Neural cell (in vitro differentiated cells): ENCODE measurements at regions not wholly inside any gene's neighbourhood (a gene's known extent, or its start where the extent isn't known, plus 50 kb on each side); places are given as distances from the start of the nearest gene placed in this dataset.

Experiments used
- H2AFZ ChIP-seq: fragments of 200-600, 300-800 bp; sonication (generic), shearing (Covaris generic); 2 replicates; pipeline ENCODE4 v1.6.0; 2014; ENCODE audit warnings: low read depth, mild to moderate bottlenecking, antibody characterized with exemption, low read length, moderate library complexity
- H3F3A ChIP-seq: fragments of 200-600 bp; shearing (Covaris generic); 2 replicates; pipeline ENCODE4 v1.6.1; 2016; ENCODE audit warnings: mild to moderate bottlenecking, moderate library complexity, mixed read lengths, antibody characterized with exemption, low read length; ENCODE audit not compliant: insufficient read depth, poor library complexity, severe bottlenecking
- H3K27ac ChIP-seq: fragments of 200-600, 300-800 bp; sonication (generic), shearing (Covaris generic); 2 replicates; pipeline ENCODE4 v1.5.1; 2014; ENCODE audit warnings: mild to moderate bottlenecking, low read length, moderate library complexity
- H3K27me3 ChIP-seq: fragments of 300-800, 200-600 bp; sonication (generic), shearing (Covaris generic); 2 replicates; pipeline ENCODE4 v1.6.0; 2014; ENCODE audit warnings: mild to moderate bottlenecking, low read depth, low read length, moderate library complexity; ENCODE audit not compliant: insufficient read depth
- H3K36me3 ChIP-seq: fragments of 300-800, 200-600 bp; sonication (generic), shearing (Covaris generic); 2 replicates; pipeline ENCODE4 v1.5.1; 2014; ENCODE audit warnings: mild to moderate bottlenecking, antibody characterized with exemption, low read length, moderate library complexity; ENCODE audit not compliant: insufficient read depth
- H3K4me2 ChIP-seq: fragments of 300-800, 200-600 bp; sonication (generic), shearing (Covaris generic); 2 replicates; pipeline ENCODE4 v1.6.0; 2014; ENCODE audit warnings: mild to moderate bottlenecking, low read length
- H3K4me3 ChIP-seq: fragments of 300-800, 200-600 bp; sonication (generic), shearing (Covaris generic); 2 replicates; pipeline ENCODE4 v1.5.1; 2014; ENCODE audit warnings: mild to moderate bottlenecking, low read length, moderate library complexity
- H3K79me2 ChIP-seq: fragments of 200-600 bp; shearing (Covaris generic); replicated peaks from 2 replicates; pipeline ENCODE4 v1.6.0; 2014; ENCODE audit warnings: mild to moderate bottlenecking, low read length, moderate library complexity; ENCODE audit not compliant: insufficient read depth
- H3K9ac ChIP-seq: fragments of 300-800, 200-600 bp; sonication (generic), shearing (Covaris generic); 2 replicates; pipeline ENCODE4 v1.6.1; 2016; ENCODE audit warnings: mild to moderate bottlenecking, low read length, mixed read lengths
- H3K9me2 ChIP-seq: fragments of 200-600 bp; shearing (Covaris generic); 2 replicates; pipeline ENCODE4 v1.6.1; 2016; ENCODE audit warnings: mild to moderate bottlenecking, low read length, mixed read lengths; ENCODE audit not compliant: insufficient read depth
- H3K9me3 ChIP-seq: fragments of 200-600, 300-800 bp; sonication (generic), shearing (Covaris generic); 2 replicates; pipeline ENCODE4 v1.6.1; 2016; ENCODE audit warnings: mild to moderate bottlenecking, mixed run types, low read length, moderate library complexity, mixed read lengths
- H4K20me1 ChIP-seq: fragments of 200-600 bp; shearing (Covaris generic); 2 replicates; pipeline ENCODE4 v1.6.1; 2016; ENCODE audit warnings: mild to moderate bottlenecking, mixed run types; ENCODE audit not compliant: insufficient read depth
- CTCF ChIP-seq: fragments of 450-650 bp; IDR thresholded peaks from 2 replicates; pipeline ENCODE4 v1.5.1; 2014; ENCODE audit warnings: antibody characterized with exemption, mild to moderate bottlenecking, moderate library complexity; ENCODE audit not compliant: poor library complexity, severe bottlenecking
- EP300 ChIP-seq: fragments of 450-650 bp; conservative IDR thresholded peaks from 2 replicates; pipeline ENCODE4 v1.6.1; 2014; ENCODE audit warnings: antibody characterized with exemption, mild to moderate bottlenecking, moderate library complexity; ENCODE audit not compliant: poor library complexity, severe bottlenecking
- EZH2 ChIP-seq: fragments of 200-600, 300-800 bp; shearing (Covaris generic), sonication (generic); IDR thresholded peaks from 2 replicates; pipeline ENCODE4 v1.6.1; 2014; ENCODE audit warnings: antibody characterized with exemption, low read length, borderline replicate concordance, mild to moderate bottlenecking; ENCODE audit not compliant: insufficient read depth, poor library complexity, severe bottlenecking
- MXI1 ChIP-seq: fragments of 450-650 bp; conservative IDR thresholded peaks from 2 replicates; pipeline ENCODE4 v1.6.1; 2014; ENCODE audit warnings: antibody characterized with exemption, mild to moderate bottlenecking; ENCODE audit not compliant: poor library complexity, severe bottlenecking
- POLR2AphosphoS5 ChIP-seq: IDR thresholded peaks from 2 replicates; pipeline ENCODE4 v1.6.1; 2012
- RAD21 ChIP-seq: fragments of 450-650 bp; conservative IDR thresholded peaks from 2 replicates; pipeline ENCODE4 v1.6.1; 2014; ENCODE audit warnings: antibody characterized with exemption, mild to moderate bottlenecking, moderate library complexity
- REST ChIP-seq: IDR thresholded peaks from 2 replicates; pipeline ENCODE4 v1.6.1; 2012; ENCODE audit warnings: borderline replicate concordance
- SMC3 ChIP-seq: fragments of 450-650 bp; conservative IDR thresholded peaks from 2 replicates; pipeline ENCODE4 v1.6.1; 2014; ENCODE audit warnings: antibody characterized with exemption, mild to moderate bottlenecking, moderate library complexity; ENCODE audit not compliant: poor library complexity
- TAF1 ChIP-seq: IDR thresholded peaks from 2 replicates; pipeline ENCODE4 v1.6.1; 2012; ENCODE audit warnings: low read depth

GRCh38 chr19:20414120-20414519 is 151.5 kb downstream of the ZNF737 start:
- Histone ChIP-seq H2AFZ (no peak overlapping the region), H3K9ac (no peak overlapping the region), H3K4me2 (no peak overlapping the region), H3K27me3 (no peaks in the 10 kb centered on the region), H3K79me2 (no peaks in the 10 kb centered on the region), H4K20me1 (no peaks in the 10 kb centered on the region), H3K27ac (no peak overlapping the region), H3K9me2 (no peaks in the 10 kb centered on the region), H3K9me3 (no peaks in the 10 kb centered on the region), H3K4me3 (no peak overlapping the region), H3F3A (no peaks in the 10 kb centered on the region), H3K36me3 (no peaks in the 10 kb centered on the region)
- TF ChIP-seq TAF1: no peak
- TF ChIP-seq REST: no peak
- TF ChIP-seq EZH2: no peak
- no peak for TF ChIP-seq RAD21
- no peak for TF ChIP-seq CTCF
- TF ChIP-seq EP300: no peak
- no peak for TF ChIP-seq POLR2AphosphoS5
- TF ChIP-seq MXI1: no peak
- TF ChIP-seq SMC3: no peak

GRCh38 chr19:20413705-20414104 is 151.9 kb downstream of the ZNF737 start:
- H3K36me3 ChIP-seq: no peaks in the 10 kb centered on the region
- no peak overlapping the region for H3K27ac ChIP-seq
- no peak overlapping the region for H3K9ac ChIP-seq
- no peaks in the 10 kb centered on the region for H3F3A ChIP-seq
- H3K9me3 ChIP-seq: no peaks in the 10 kb centered on the region
- H4K20me1 ChIP-seq: no peaks in the 10 kb centered on the region
- H3K27me3 ChIP-seq: no peaks in the 10 kb centered on the region
- no peaks in the 10 kb centered on the region for H3K9me2 ChIP-seq
- H3K79me2 ChIP-seq: no peaks in the 10 kb centered on the region
- H3K4me3 ChIP-seq: no peak overlapping the region
- H2AFZ ChIP-seq: no peak overlapping the region
- TF ChIP-seq RAD21 (no peak), TAF1 (no peak), MXI1 (no peak), EZH2 (no peak), POLR2AphosphoS5 (no peak), SMC3 (no peak), EP300 (no peak), REST (no peak), CTCF (no peak)
- no peak overlapping the region for H3K4me2 ChIP-seq
